Lower lobe of right lung (tissue), 2 donors: ENCODE measurements at regions not wholly inside any gene's neighbourhood (a gene's known extent, or its start where the extent isn't known, plus 50 kb on each side); places are given as distances from the start of the nearest gene placed in this dataset.

Experiments used
- ATAC-seq, 2 donors: fragments of 200-7000 bp; cut with Tn5 transposase; one replicate each; pipeline ENCODE4 v1.9.1; 2020 to 2022; ENCODE audit warnings: mild to moderate bottlenecking in 2 of 2, moderate library complexity in 2 of 2
- DNase-seq: peaks from one replicate; pipeline ENCODE4 v3.0.0-alpha.2; 2020
- H3K27ac ChIP-seq: fragments of 200-600 bp; one replicate; pipeline ENCODE4 v1.8.0; 2022
- H3K27me3 ChIP-seq: fragments of 200-600 bp; one replicate; pipeline ENCODE4 v1.8.0; 2022; ENCODE audit warnings: low read depth
- H3K36me3 ChIP-seq: fragments of 200-600 bp; one replicate; pipeline ENCODE4 v1.8.0; 2022; ENCODE audit warnings: mild to moderate bottlenecking
- H3K4me1 ChIP-seq: fragments of 200-600 bp; one replicate; pipeline ENCODE4 v1.8.0; 2022
- H3K4me3 ChIP-seq: fragments of 200-600 bp; one replicate; pipeline ENCODE4 v1.8.0; 2022; ENCODE audit warnings: mild to moderate bottlenecking
- H3K9me3 ChIP-seq: fragments of 200-600 bp; one replicate; pipeline ENCODE4 v1.8.0; 2022
- intact Hi-C: fragments of 100-400 bp; cut with DNase I; formaldehyde crosslinking; loops from one replicate; pipeline ENCODE4 v1.11.0; 2022
- TF ChIP-seq, protein P1 (sequence below): fragments of 200-600 bp; IDR thresholded peaks from one replicate; pipeline ENCODE4 v1.8.0; 2022; ENCODE audit warnings: antibody characterized with exemption, mild to moderate bottlenecking
- donor health status: DM: no; HTN: yes; CAD: no; lungs with severe emphysema.

DNA sequence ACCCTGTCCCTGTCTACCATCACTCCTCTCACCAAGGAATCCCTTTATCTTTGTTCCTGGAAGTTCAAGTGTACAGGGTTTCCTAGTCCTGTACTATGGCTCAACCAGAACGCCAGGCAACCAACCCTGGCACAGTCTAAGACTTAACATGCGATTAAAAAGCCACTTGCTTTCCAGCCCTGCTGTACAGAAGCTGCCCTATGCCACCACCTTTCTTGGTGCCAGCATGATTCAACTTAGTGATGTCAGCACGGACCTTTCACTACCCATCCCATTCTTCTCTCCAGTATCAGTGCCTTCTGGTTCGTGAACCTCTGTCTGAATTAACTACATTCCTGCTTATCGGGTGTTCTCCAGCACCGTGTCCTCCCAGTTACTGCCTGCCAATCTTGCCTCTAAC is 151.1 kb downstream of the KLF12 start:
- Histone ChIP-seq H3K4me1 (no peaks in the 10 kb centered on the region), H3K27me3 (no peaks in the 10 kb centered on the region), H3K9me3 (no peaks in the 10 kb centered on the region), H3K4me3 (no peak overlapping the region), H3K36me3 (no peaks in the 10 kb centered on the region), H3K27ac (no peak overlapping the region)
- intact Hi-C loops: no loop called here
- DNase-seq: no peak
- TF ChIP-seq, protein P1, sequence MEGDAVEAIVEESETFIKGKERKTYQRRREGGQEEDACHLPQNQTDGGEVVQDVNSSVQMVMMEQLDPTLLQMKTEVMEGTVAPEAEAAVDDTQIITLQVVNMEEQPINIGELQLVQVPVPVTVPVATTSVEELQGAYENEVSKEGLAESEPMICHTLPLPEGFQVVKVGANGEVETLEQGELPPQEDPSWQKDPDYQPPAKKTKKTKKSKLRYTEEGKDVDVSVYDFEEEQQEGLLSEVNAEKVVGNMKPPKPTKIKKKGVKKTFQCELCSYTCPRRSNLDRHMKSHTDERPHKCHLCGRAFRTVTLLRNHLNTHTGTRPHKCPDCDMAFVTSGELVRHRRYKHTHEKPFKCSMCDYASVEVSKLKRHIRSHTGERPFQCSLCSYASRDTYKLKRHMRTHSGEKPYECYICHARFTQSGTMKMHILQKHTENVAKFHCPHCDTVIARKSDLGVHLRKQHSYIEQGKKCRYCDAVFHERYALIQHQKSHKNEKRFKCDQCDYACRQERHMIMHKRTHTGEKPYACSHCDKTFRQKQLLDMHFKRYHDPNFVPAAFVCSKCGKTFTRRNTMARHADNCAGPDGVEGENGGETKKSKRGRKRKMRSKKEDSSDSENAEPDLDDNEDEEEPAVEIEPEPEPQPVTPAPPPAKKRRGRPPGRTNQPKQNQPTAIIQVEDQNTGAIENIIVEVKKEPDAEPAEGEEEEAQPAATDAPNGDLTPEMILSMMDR: no peak
- ATAC-seq: no peak

DNA sequence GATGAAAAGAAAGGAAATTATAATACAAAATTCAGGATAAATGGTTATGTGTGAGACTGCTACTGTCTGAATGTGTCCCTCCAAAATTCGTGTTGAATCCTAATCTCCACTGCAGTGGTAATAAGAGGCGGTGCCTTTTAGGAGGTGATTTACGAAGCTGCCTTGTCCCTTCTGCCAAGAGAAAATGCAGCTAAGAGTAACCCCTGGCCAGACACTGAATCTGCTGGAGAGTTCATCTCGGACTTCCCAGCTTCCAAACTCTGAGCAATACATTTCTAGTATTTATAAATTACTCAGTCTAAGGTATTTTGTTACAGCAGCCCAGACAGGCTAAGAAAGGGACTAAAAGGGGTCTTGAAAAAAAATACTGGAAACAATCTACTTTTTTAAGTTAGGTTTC is 152.6 kb downstream of the KLF12 start:
- Histone ChIP-seq H3K36me3 (no peaks in the 10 kb centered on the region), H3K27me3 (no peaks in the 10 kb centered on the region), H3K9me3 (no peaks in the 10 kb centered on the region), H3K4me1 (no peaks in the 10 kb centered on the region), H3K4me3 (no peak overlapping the region), H3K27ac (no peak overlapping the region)
- intact Hi-C loops: no loop called here
- ATAC-seq (no peak), DNase-seq (no peak)
- TF ChIP-seq, protein P1: no peak

DNA sequence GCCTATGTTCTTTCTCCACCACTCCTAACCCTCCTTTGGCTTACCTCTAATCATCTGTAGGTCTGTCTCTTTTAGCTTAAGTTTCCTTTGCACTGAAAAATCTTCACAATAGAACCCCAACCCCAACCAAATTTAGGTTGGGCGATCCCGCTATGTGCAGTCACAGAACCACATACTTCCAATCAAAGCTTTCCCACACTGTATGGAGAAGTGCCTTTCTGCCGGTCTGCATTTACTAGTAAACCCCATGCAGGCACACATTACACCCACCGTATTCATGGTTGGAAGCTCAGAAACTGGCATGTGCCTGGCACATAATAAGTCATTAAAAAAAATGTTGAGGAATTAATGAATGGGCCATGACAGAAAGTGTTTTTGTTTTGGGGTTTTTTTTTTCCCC is 158.4 kb downstream of the KLF12 start:
- H3K36me3 ChIP-seq: no peaks in the 10 kb centered on the region
- H3K4me3 ChIP-seq: no peak overlapping the region
- DNase-seq (no peak), ATAC-seq (no peak)
- no peaks in the 10 kb centered on the region for H3K9me3 ChIP-seq
- no peaks in the 10 kb centered on the region for H3K27me3 ChIP-seq
- H3K27ac ChIP-seq: no peak overlapping the region
- H3K4me1 ChIP-seq: no peaks in the 10 kb centered on the region
- intact Hi-C loops: no loop called here
- TF ChIP-seq, protein P1: no peak

DNA sequence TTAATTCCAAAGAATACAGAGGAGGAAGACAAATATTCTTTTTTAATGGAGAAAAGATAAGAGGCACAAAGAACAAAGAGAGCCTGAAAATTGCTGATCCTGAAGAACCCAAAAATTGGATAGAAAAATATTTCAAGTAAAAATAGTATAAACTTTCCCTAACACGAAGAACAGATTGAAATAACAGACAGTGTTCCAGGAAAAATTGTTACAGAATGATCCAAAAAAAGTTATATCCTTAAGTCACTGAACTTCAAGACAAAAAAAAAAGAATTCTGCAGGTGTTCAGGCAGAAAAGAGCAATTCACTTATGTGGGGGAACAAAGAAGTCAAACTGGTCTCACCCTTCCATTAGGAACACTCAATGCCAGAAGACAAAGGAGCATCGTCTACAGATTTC is 160.2 kb downstream of the KLF12 start:
- no peak overlapping the region for H3K27ac ChIP-seq
- H3K27me3 ChIP-seq: no peaks in the 10 kb centered on the region
- no peak for DNase-seq
- H3K4me3 ChIP-seq: no peak overlapping the region
- TF ChIP-seq, protein P1: no peak
- no peaks in the 10 kb centered on the region for H3K4me1 ChIP-seq
- H3K36me3 ChIP-seq: no peaks in the 10 kb centered on the region
- ATAC-seq: no peak
- H3K9me3 ChIP-seq: no peaks in the 10 kb centered on the region
- intact Hi-C loops: no loop called here

DNA sequence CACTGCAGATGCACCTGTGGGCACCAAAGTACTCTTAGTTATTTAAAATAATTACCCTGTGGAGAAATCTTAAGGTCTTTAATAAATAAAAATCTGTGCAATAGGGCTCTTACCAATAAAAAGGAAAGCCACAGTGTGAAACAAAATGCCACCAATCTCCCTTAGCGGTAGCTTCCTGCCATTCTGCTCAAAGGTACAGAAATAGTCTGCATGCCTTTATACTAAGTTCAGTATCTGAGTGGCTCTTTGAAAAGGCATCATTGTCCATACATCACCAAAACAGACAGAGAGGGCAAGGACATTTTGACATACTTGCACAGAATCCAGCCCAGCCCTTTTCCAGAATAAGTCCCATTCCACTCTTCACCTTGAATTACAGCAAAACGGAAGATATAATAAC is 161.0 kb downstream of the KLF12 start:
- Histone ChIP-seq H3K9me3 (no peaks in the 10 kb centered on the region), H3K27ac (no peak overlapping the region), H3K4me3 (no peak overlapping the region), H3K36me3 (no peaks in the 10 kb centered on the region), H3K27me3 (no peaks in the 10 kb centered on the region), H3K4me1 (no peaks in the 10 kb centered on the region)
- ATAC-seq (no peak), DNase-seq (no peak)
- TF ChIP-seq, protein P1: no peak
- intact Hi-C loops: no loop called here

DNA sequence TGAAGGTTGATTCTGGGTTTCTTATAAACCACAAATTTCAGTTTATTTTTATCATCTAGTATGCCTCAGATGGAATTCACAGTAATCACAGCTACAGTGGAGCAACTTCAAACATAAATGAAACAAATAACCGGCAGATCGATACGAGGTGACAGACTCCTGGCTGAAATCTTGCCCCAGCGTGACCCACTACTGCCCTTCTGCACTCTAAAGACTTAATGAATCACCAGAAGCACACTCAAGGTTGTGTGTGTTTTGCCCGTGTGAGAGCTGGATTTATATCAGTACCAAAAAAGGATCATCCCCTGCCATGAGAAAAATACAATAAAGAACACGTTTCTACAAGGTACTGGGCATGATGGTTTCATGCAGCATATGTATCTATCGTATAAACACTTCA is 161.7 kb downstream of the KLF12 start:
- Histone ChIP-seq H3K36me3 (no peaks in the 10 kb centered on the region), H3K4me1 (no peaks in the 10 kb centered on the region), H3K4me3 (no peak overlapping the region), H3K27ac (no peak overlapping the region), H3K27me3 (no peaks in the 10 kb centered on the region), H3K9me3 (no peaks in the 10 kb centered on the region)
- ATAC-seq (no peak), DNase-seq (no peak)
- intact Hi-C loops: no loop called here
- TF ChIP-seq, protein P1: no peak
